GM19455 (cell line): ENCODE measurements at regions not wholly inside any gene's neighbourhood (a gene's known extent, or its start where the extent isn't known, plus 50 kb on each side); places are given as distances from the start of the nearest gene placed in this dataset.

Source experiments
- ATAC-seq: cut with Tn5 transposase; IDR thresholded peaks from one replicate; pipeline ENCODE4 v1.9.1; 2021; ENCODE audit not compliant: unreplicated experiment

DNA sequence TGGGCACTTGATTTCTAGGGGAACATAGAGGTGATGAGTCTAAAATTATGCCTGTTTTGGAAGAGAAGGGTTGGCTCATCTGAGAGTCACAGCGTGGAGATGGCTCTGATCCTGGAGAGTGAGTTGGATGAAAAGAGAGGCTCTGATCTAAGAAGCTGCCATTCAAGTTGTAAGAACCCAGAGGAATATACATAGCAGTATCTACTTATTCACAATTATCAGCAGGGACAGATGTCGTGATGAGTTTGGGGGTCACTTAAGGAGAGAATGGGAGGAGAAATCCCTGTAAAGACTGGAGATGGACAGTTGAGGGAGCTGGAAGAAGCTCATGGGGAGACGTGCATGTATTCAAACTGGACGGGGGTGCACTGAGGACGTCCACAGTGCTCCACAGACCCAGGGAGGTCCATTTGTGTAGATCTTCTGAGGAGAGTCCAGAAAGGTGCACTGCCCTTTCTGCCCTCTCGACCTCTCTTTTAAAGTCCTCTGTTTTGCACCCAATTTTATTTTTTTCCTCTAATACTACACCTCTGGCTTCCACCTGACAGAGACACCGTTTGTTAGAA lies 124.7 kb upstream of the SSTR4 start:
- no peak for ATAC-seq

- no peak for ATAC-seq
Observed at GRCh38 chr20:22914291-22914690, 120.8 kb upstream of the SSTR4 start.

GRCh38 chr20:22915512-22915911 lies 119.6 kb upstream of the SSTR4 start:
- ATAC-seq = no peak

GRCh38 chr20:22916021-22916842 lies 118.9 kb upstream of the SSTR4 start:
- ATAC-seq = no peak

- no peak for ATAC-seq
Observed at GRCh38 chr20:22918286-22918983, 116.7 kb upstream of the SSTR4 start.

- ATAC-seq = no peak
Observed at GRCh38 chr20:22920898-22921297, 114.2 kb upstream of the SSTR4 start.

DNA sequence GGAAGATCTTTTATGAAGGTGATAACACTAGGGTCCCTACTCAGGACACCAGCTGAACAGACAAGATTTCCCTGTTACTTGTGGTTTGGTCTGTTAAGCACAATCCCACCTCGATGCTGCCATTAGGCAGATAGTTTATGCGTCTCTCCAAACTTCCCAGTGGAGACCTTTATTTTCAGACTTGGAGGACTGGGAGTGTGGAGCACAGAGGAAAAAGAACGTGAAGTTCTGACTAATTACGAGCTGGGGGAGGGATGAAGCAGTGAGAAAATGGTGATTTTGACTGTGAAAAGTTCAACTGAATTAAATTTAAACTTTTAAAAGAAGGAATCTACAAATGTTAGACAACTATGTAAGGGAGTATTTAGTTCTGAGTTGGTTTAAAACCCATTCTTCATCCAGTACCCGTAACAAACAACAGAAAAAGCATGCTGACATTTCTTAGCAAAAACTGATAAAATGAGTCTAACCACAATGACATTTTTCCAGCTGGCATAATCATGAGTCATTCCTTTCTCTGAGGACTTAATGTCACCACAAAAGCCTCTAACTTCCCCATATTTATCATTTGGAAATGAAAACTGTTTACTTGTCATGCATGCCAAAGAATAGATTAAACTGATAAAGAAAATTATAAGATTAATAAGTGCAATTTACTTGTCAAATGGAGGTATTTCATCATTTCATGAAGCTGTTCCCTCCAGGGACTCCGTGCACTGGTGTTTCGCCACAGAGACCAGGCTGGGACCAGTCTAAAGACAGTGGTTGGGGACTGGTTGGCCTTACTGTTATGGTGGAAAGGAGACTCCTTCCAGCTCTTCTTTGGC lies 113.3 kb upstream of the SSTR4 start:
- no peak for ATAC-seq

DNA sequence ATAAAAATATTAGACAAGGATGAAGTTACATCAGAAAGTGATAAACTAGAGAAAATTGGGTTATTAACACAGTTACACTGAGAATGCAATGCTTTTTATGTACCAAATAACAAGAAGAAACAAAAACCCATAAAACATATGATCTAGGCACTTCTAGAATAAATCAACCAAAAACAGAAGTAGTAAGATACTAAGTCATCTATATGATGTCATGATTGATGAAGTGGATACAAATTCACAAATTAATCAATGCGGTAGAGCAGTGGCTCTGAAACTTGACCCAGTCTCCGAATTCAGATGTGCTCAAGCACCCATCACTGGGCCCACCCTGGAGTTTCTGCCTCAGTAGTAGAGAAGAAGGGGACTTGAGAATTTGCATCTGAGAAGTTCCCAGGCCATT lies 112.1 kb upstream of the SSTR4 start:
- no peak for ATAC-seq

DNA sequence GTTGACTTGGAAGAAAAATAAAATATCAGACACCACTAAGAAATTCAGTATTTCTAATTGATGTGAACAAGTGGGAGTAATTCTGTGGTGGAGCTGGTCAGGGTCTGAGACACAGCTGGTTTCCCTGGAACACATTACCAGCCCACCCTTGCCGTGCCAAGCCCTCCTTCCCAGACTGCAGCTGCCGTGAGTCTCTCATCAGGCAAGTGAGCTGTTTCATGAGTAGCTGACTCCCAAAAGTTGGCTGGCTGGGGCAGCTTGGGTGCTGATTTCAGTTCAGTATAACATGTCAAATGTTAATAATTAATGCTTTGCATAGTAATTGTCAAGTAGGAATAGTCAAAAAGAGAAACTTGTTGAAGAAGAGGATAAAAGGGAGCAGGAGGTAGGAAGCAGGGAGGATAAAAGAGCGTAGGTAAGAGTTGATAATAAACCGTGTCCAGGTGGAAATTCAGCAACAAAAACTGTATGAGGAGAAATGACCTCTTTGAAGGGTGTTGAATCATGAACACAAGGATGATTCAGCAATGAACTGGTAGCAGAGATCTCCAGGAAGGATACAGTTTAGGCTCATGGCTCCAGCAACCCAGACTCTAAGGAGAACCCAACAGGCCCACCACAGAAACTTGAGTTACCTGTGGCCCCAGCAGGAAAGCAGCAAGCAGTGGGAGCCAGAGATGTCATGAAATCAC lies 110.9 kb upstream of the SSTR4 start:
- ATAC-seq = no peak

DNA sequence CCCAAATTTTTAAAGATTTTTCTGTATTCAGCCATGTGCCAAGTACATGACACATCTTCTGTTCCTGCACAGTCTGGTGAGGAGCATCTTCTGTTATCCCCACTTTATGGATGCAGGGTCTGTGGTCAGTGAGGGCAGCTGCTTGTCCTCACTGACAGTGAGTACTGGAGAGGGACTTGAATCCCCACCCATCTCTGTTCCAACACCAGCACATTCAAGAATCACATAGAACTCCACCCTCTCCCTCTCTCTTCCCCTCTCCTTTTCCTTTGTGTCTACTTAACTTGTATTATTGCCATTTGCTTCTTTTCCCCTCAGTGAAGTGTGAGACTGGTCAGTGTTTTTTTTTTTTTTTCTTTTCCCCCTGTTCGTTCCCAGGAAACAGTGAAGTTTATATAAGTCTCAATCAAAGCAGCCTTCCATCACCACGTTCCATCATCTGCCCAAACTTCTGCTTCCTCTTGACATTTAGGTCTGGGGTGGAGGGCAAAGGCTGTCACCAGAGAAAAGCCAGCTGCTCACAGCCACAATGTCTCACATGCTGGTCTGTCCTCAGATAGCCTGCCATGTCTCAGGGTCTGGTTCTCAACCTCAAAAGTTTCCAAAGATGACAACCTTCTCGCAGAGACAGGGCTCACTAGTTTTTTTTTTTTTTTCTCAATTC lies 110.0 kb upstream of the SSTR4 start:
- no peak for ATAC-seq

GRCh38 chr20:22925613-22925983 lies 109.5 kb upstream of the SSTR4 start:
- no peak for ATAC-seq

GRCh38 chr20:22927537-22927936 lies 107.6 kb upstream of the SSTR4 start:
- no peak for ATAC-seq

DNA sequence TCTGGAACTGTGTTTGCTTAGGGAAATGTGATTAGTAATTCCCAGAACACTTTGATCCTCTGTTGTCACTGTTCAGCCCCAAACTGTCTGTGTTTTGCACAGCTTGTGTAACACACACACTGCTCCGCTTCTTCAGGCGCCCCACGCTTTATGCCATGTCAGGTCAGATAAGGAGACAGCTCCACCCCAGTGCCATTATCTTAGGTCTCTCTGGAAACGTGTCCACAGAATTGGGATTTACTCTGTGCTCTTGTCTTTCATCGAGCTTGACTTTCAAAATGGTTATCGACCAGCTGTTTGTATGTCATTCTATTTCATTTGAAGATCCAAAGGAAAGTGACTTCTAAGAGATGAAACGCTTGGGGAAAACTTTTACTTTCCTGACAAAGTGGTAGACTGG lies 106.4 kb upstream of the SSTR4 start:
- ATAC-seq = no peak

DNA sequence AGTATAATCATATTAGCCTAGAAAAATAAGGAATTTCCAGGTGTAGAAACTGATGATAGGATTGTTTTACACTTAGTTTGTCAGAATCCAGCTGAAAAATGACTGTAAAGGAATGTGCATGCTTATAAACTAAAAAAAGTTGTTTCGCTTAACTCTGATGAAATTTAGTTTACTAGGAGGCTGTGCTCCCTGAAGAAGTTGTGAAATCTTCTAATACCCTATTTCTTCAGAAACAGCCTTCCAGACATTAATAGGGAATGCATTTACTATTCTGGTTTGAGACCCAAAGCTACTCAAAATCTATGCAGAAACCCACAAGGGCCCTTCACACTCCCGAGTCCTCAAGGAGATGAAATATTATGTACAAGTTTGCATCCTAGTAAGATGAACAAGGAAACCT lies 105.5 kb upstream of the SSTR4 start:
- ATAC-seq = no peak

GRCh38 chr20:22931653-22932608 lies 103.2 kb upstream of the SSTR4 start:
- ATAC-seq = no peak

- no peak for ATAC-seq
Observed at GRCh38 chr20:22939181-22939580, 95.9 kb upstream of the SSTR4 start.

DNA sequence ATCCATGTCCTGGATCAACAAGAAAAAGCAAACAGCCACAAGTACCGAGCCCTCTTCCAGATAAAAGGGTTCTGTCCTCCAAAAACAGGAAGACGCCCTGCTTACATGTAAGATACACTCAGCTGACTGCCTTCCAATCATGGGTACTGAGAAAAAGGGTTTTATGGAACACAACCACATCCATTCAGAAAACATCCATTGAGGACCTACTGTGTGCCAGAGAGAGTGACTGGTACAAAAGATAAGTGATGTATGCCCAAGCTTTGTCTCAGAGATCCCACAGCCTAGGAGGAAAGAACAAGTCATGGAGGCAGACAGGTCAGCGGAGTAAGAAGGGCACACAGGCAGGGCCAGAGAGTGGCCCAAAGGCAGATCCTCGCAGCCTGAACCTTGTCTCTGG lies 94.8 kb upstream of the SSTR4 start:
- ATAC-seq = no peak

DNA sequence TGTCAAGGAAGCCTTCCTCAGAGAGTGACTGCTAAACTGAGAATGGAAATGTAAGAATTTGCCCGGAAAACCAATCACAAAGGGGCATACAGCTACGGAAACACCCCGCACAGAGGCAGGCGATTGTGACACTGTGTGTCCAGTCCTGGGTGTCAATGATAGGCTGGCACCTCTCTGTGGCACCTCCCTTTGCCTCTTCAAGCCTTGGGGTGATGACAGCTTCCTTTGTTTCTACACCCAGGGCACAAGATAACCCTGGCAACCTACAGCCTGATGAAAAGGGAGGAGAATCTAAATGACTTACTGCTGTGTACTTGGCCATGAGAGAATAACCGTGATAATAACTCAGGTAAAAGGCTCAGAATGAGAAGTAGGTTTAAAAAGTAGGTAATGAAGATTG lies 93.6 kb upstream of the SSTR4 start:
- ATAC-seq = no peak

DNA sequence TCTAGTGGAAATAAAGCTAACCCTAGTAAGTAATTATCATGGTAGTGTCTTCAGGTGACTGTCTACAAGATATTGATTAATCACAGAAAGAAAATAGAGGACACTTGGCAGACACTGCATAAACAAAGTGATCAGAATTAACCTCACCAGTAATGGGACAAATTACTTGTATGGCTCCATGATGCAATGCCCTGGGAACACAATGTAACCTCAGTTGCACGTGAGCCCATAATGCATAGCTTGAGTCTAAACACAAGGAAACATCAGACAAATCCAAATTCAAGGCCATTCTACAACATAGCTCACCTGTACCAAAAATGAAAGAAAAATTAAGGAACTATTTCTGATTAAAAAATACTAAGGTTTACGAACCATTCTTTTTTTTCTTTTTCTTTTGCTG lies 92.4 kb upstream of the SSTR4 start:
- ATAC-seq = no peak
